AG09309 (cell line): ENCODE measurements at regions not wholly inside any gene's neighbourhood (a gene's known extent, or its start where the extent isn't known, plus 50 kb on each side); places are given as distances from the start of the nearest gene placed in this dataset.

Experiments
- DNase-seq: peaks from one replicate; pipeline ENCODE4 v3.0.0-alpha.2; 2010; ENCODE audit warnings: low read depth
- H3K4me3 ChIP-seq: 2 replicates; pipeline ENCODE4 v1.5.1; 2011; ENCODE audit warnings: mild to moderate bottlenecking, low read depth, low read length, moderate library complexity; ENCODE audit not compliant: control insufficient read depth
- CTCF ChIP-seq: IDR thresholded peaks from 2 replicates; pipeline ENCODE4 v1.5.1; 2011; ENCODE audit warnings: mild to moderate bottlenecking, low read depth, low read length, inconsistent platforms; ENCODE audit not compliant: insufficient read depth, control insufficient read depth; ENCODE audit errors: missing control alignments

DNA sequence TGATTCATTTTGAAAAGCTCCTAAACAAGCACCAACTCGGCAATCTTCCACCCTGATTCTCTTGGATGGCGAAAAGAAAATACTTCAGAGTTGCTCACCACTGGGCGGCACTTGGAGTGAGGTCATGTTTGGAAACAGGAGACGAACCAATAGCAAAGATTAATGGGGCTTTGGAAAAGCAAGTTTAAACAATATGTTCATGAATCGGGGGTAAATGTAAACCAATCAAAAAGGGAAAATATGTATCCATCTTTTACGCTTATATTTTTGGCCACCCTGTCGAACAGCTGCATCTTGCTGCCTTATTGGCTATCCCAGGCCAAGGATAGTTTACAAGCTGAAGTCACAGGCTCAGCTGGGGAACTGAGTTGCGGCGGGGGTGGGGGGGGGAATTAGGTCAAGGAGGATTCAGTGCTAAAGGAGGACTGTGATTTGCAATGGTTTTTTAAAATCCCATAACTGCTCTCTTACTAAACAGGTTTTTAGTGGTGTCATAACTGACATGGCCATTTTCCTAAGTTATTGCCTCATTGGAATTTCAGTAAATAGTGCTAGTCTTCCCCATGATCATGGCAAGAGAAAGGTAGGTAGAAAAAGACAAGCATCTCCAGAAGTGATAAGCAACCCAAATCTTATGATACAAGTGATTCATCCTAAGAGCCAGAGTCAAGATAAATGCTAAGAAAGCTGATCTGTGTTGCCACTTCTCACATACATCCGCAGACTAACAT lies 210.6 kb downstream of the PHLDA1 start:
- H3K4me3 ChIP-seq = no peak overlapping the region
- peak; percentile 82 for DNase-seq
- peak; percentile 23 for TF ChIP-seq CTCF

GRCh38 chr12:75820071-75820470 lies 211.5 kb downstream of the PHLDA1 start:
- no peak for TF ChIP-seq CTCF
- no peak for DNase-seq
- no peak overlapping the region for H3K4me3 ChIP-seq

DNA sequence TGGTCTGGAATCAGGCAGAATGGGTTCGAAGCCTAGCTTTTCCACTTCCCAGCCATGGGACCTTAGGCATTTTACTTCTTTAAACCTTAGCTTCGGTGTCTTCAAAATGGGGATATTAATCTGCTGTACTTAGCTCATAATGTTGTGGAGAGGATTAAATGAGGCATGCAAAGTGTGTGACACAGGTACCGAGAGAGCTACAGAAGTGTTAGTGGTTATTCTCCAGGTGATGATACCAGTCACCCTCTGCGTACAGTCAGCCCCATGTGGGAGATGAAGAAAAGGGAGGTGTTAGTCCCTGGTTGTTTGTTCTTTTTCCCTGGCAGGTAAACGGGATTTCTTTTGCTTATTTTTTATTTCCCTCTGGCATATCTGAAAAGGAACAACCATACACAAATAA lies 212.1 kb downstream of the PHLDA1 start:
- DNase-seq = no peak
- H3K4me3 ChIP-seq = no peak overlapping the region
- no peak for TF ChIP-seq CTCF

DNA sequence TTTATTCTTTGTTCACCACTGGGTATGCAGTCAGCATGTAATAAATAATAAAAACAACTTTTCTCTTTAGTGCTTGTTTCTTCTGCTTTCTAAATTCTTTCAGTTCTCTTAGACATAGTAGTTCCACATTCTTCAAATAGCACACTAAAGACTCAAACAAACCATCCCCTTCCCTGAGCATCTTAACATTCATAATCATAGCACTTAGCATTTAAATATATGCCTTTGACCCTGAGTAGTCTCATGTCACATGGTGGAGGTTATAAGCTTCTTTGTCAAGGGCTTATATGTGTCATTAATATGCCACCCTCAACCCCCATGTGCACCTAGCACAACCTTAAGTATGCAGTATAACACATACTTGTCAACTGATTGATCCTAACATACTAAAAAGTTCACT lies 212.7 kb downstream of the PHLDA1 start:
- H3K4me3 ChIP-seq = no peak overlapping the region
- no peak for TF ChIP-seq CTCF
- no peak for DNase-seq

- no peak overlapping the region for H3K4me3 ChIP-seq
- no peak for TF ChIP-seq CTCF
- no peak for DNase-seq
These were observed 214.7 kb downstream of the PHLDA1 start for GRCh38 chr12:75816897-75817296.

DNA sequence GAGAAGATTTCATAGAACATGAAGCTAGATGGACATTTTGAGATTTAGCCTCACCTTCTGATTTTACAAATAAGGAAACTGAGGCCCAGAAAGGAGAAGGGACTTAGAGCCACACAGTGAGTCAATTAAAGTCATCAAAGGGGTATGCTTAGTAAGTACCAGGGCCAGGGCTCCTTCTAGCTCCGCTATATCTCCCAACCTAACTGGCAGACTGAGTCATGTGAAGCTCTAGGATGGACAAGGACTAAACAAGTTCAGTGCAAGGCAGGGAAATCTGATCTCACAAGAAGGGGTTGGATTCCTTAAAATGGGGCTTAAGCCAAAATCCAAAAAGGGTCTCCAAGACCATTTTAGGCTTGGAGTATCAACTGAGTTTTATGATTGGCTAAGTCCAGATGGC lies 215.8 kb downstream of the PHLDA1 start:
- no peak for TF ChIP-seq CTCF
- H3K4me3 ChIP-seq = no peak overlapping the region
- no peak for DNase-seq
